Kasumi-1 (cell line): ENCODE measurements at regions not wholly inside any gene's neighbourhood (a gene's known extent, or its start where the extent isn't known, plus 50 kb on each side); places are given as distances from the start of the nearest gene placed in this dataset.

Source experiments
- DNase-seq, 2 experiments: peaks; one replicate each; lab custom pipeline; 2025; lab: John Stamatoyannopoulos, UW

GRCh38 chr4:35690271-35690670 is 554.0 kb downstream of the ARAP2 start:
- DNase-seq, result no peak

DNA sequence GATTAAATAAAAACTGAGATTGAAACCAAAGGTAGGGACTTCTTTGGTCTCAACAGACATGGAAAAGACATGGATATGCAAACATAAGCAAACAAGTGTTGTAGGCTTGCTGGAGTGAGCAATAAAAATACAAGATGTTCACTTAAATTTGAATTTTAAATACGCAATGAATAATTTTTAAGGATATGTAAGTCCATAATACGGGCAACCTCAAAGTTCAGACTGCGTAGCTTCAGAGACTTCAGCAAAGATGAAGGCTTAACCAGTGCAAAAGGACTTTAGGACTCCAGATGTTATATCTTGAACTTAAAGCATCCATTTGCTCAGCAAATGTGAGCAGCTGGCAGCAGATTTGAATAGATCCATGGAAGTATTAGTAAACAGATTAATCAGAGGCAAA is 549.3 kb downstream of the ARAP2 start:
- no peak for DNase-seq

- DNase-seq, result no peak
Observed at GRCh38 chr4:35695421-35695820, 548.9 kb downstream of the ARAP2 start.

- no peak for DNase-seq
Observed at GRCh38 chr4:35697210-35697736, 547.0 kb downstream of the ARAP2 start.

DNA sequence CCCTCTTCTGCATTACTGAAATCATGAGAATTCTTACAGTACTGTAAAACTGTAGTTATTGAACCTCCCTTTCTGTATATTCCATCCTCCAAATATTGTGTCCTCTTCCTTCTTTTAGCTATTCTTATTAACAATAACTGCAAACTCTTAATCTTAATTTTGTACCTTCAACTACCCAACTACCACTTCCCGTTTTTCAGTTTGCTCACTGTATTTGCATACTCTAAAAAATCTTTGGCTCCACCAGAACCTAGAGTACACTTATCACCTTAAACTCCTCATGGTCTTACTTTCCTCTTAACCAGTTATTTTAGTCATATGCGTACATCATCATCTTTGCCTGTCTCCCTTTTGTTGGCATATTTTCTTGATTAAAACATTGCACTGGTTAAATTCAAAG is 543.7 kb downstream of the ARAP2 start:
- DNase-seq, result no peak

- DNase-seq, result no peak
Observed at GRCh38 chr4:35709080-35709479, 535.2 kb downstream of the ARAP2 start.

GRCh38 chr4:35710343-35710742 is 534.0 kb downstream of the ARAP2 start:
- DNase-seq, result no peak

DNA sequence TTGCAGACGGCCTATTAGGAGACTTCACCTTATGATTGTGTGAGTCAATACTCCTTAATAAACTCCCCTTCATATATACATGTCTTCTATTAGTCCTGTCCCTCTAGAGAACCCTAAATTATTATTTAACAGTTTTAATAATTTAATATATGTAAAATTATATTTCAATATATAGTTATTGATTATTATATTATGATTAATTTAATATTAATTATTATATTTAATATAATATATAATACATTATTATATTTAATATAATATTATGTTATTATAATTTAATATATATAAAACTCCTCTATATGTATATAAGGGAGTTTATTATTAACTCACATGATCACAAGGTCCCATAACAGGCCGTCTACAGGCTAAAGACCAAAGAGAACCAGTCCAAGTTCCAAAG is 533.2 kb downstream of the ARAP2 start:
- no peak for DNase-seq

DNA sequence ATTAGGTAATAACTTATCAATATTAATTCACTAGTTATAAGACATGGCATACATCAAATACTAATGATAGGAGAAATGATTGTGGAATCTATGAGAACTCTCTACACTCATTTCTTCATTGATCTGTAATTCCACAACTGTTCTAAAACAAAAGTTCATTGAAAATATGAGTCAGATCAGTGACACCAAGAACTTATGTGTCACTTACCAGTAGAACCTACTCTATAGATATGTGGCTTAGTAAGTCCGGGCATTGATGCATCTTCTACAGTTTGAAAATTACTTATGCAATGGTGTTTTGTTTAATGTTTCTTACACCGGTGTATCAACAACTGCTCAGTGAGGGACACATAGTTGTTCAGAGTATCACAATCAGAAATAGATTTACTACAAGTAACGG is 520.3 kb downstream of the ARAP2 start:
- DNase-seq, result no peak

- no peak for DNase-seq
Observed at GRCh38 chr4:35725131-35725530, 519.2 kb downstream of the ARAP2 start.

- DNase-seq, result no peak
Observed at GRCh38 chr4:35730414-35730813, 513.9 kb downstream of the ARAP2 start.

- DNase-seq, result no peak
Observed at GRCh38 chr4:35734381-35735098, 509.8 kb downstream of the ARAP2 start.

GRCh38 chr4:35739308-35739707 is 505.0 kb downstream of the ARAP2 start:
- no peak for DNase-seq

DNA sequence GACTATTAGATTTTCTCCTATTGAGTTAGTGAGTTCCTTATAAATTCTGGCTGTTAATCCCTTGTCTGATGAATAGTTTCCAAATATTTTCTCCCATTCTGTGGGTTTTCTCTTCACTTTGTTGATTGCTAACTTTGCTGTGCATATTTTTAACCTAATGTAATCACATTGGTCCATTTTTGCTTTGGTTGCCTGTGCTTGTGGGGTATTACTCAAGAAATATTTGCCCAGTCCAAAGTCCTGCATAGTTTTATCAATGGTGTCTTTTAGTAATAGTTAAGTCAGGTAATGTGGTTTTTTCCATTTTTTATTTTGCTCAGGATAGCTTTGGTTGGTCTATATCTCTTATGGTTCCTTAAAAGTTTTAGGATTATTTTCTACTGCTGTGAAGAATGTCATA is 490.3 kb downstream of the ARAP2 start:
- DNase-seq, result no peak

GRCh38 chr4:35757836-35758235 is 486.5 kb downstream of the ARAP2 start:
- no peak for DNase-seq

- no peak for DNase-seq
Observed at GRCh38 chr4:35760807-35761206, 483.5 kb downstream of the ARAP2 start.

DNA sequence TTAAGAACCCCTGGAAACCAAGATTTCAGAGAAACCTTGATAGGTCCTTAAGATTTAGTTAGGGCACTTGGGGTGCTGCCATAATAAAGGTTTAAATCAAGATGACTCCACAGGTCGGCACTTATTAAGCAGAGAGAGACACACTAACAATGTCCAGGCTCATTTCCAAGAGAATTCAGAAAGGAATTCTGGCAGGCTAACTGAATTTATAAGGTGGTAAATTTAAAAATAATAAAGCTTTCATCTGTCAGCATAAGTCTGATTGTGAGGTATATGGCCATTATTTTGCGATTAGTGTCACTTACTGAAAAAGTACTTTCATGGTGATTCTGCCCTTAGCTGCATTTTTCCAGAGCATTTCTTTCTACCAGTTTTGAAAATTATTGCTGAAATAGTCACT is 472.7 kb downstream of the ARAP2 start:
- no peak for DNase-seq

DNA sequence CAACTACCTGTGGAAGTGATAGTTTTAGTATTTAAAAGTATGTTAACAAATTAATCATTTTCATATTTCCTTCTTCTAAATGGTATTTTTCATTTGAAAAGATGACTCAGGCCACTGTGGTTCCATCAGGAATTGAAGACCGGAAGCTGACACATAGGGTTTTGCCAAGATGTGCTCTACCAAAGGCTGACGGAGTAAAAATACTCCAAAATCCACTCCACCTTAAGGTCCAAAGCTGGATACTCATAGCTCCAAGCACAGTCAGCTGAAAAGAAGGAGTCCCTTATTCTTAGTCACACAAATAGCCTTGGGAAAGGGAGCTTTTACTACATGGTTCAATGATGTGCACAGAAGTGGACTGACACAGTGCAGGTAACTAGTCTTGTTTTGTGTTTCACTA is 472.0 kb downstream of the ARAP2 start:
- DNase-seq, result no peak

- DNase-seq, result no peak
Observed at GRCh38 chr4:35789899-35790574, 454.3 kb downstream of the ARAP2 start.

GRCh38 chr4:35793045-35793722 is 451.1 kb downstream of the ARAP2 start:
- no peak for DNase-seq

GRCh38 chr4:35793766-35794165 is 450.5 kb downstream of the ARAP2 start:
- DNase-seq, result no peak

DNA sequence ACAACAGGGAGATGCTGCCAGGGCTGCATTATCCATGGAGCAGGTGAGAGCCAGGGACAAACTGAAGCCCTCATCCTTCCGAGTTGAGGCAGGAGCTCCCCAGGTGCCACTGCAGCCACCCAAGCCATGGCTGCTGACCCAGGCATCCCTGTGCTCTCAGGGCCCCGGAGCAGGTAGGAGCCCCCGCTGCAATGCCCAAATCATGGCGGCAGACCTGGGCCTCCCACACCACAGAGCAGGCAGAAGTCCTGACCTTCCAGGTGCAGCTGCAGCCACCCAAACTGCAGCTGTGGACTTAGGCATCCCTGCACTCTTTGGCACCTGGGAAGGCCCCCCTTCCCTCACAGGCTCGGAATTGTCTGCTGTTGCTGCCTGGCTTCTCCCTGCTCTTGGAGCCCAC is 443.6 kb downstream of the ARAP2 start:
- DNase-seq, result no peak

GRCh38 chr4:35802644-35803043 is 441.7 kb downstream of the ARAP2 start:
- DNase-seq, result no peak
